GM23338 (cell line): ENCODE measurements at regions not wholly inside any gene's neighbourhood (a gene's known extent, or its start where the extent isn't known, plus 50 kb on each side); places are given as distances from the start of the nearest gene placed in this dataset.

Source experiments
- ATAC-seq: fragments of 200-7000 bp; cut with Tn5 transposase; 3 replicates; pipeline ENCODE4 v1.9.1; 2020
- DNase-seq: peaks from one replicate; pipeline ENCODE4 v3.0.0-alpha.2; 2015; ENCODE audit warnings: low spot score
- H2AFZ ChIP-seq: fragments of 200-600 bp; sonication (generic); 2 replicates; pipeline ENCODE4 v1.8.0; 2016; ENCODE audit warnings: antibody characterized with exemption, mild to moderate bottlenecking, moderate library complexity
- H3F3A ChIP-seq: fragments of 200-600 bp; sonication (generic); replicated peaks from 2 replicates; pipeline ENCODE4 v1.8.0; 2017; ENCODE audit warnings: antibody characterized with exemption, mixed run types, low read depth
- H3K27ac ChIP-seq: fragments of 200-600 bp; sonication (generic); 2 replicates; pipeline ENCODE4 v1.6.1; 2016; ENCODE audit warnings: low read depth
- H3K27me3 ChIP-seq: fragments of 200-600 bp; sonication (generic); 2 replicates; pipeline ENCODE4 v1.8.0; 2016; ENCODE audit warnings: mild to moderate bottlenecking, mixed run types, moderate library complexity; ENCODE audit not compliant: insufficient read depth
- H3K36me3 ChIP-seq: fragments of 200-600 bp; sonication (generic); 2 replicates; pipeline ENCODE4 v1.8.0; 2016; ENCODE audit warnings: mild to moderate bottlenecking; ENCODE audit not compliant: insufficient read depth
- H3K4me1 ChIP-seq: fragments of 200-600 bp; sonication (generic); 2 replicates; pipeline ENCODE4 v1.8.0; 2016; ENCODE audit warnings: mild to moderate bottlenecking, moderate library complexity; ENCODE audit not compliant: insufficient read depth
- H3K4me2 ChIP-seq: fragments of 200-600 bp; sonication (generic); 2 replicates; pipeline ENCODE4 v1.7.1; 2017; ENCODE audit warnings: mixed run types
- H3K4me3 ChIP-seq: fragments of 200-600 bp; sonication (generic); 2 replicates; pipeline ENCODE4 v1.6.1; 2016; ENCODE audit warnings: mixed run types
- H3K79me2 ChIP-seq: fragments of 200-600 bp; sonication (generic); replicated peaks from 2 replicates; pipeline ENCODE4 v1.8.0; 2017; ENCODE audit warnings: mild to moderate bottlenecking; ENCODE audit not compliant: insufficient read depth
- H3K9me2 ChIP-seq: fragments of 200-600 bp; sonication (generic); 2 replicates; pipeline ENCODE4 v1.8.0; 2017; ENCODE audit not compliant: insufficient read depth
- H4K20me1 ChIP-seq: fragments of 200-600 bp; sonication (generic); replicated peaks from 2 replicates; pipeline ENCODE4 v1.8.0; 2017; ENCODE audit warnings: mild to moderate bottlenecking; ENCODE audit not compliant: insufficient read depth
- H3K27ac Mint-ChIP-seq: 2 replicates; pipeline ENCODE4 v1.8.0; 2020; ENCODE audit warnings: inconsistent platforms, mild to moderate bottlenecking, moderate library complexity, mixed read lengths
- H3K27me3 Mint-ChIP-seq: 3 replicates; pipeline ENCODE4 v1.8.0; 2022; ENCODE audit warnings: low read depth, mild to moderate bottlenecking, moderate library complexity, mixed read lengths, inconsistent platforms; ENCODE audit not compliant: insufficient read depth, poor library complexity
- H3K36me3 Mint-ChIP-seq: 3 replicates; pipeline ENCODE4 v1.8.0; 2021; ENCODE audit warnings: low read depth, mild to moderate bottlenecking, inconsistent platforms, moderate library complexity, mixed read lengths
- H3K4me1 Mint-ChIP-seq: 3 replicates; pipeline ENCODE4 v1.8.0; 2020; ENCODE audit warnings: mild to moderate bottlenecking, inconsistent platforms, mixed read lengths
- H3K4me3 Mint-ChIP-seq: 3 replicates; pipeline ENCODE4 v1.8.0; 2021; ENCODE audit warnings: moderate library complexity, mild to moderate bottlenecking, inconsistent platforms, mixed read lengths
- H3K9me3 Mint-ChIP-seq: 3 replicates; pipeline ENCODE4 v1.8.0; 2020; ENCODE audit warnings: moderate library complexity, mild to moderate bottlenecking, inconsistent platforms, mixed read lengths
- CREB1 ChIP-seq: fragments of 250-450 bp; sonication (Bioruptor Pico); IDR thresholded peaks from 2 replicates; pipeline ENCODE4 v1.5.0; 2020; ENCODE audit warnings: low read depth, mild to moderate bottlenecking, moderate library complexity
- ETS1 ChIP-seq: IDR thresholded peaks from 2 replicates; pipeline ENCODE4 v1.6.1; 2016; ENCODE audit warnings: antibody characterized with exemption
- EZH2 ChIP-seq: fragments of 200-600 bp; sonication (generic); IDR thresholded peaks from one replicate; pipeline ENCODE4 v1.8.0; 2017; ENCODE audit warnings: antibody characterized with exemption, mild to moderate bottlenecking, low read depth; ENCODE audit not compliant: unreplicated experiment
- JUNB ChIP-seq: IDR thresholded peaks from one replicate; pipeline ENCODE4 v1.6.1; 2016; ENCODE audit warnings: antibody characterized with exemption; ENCODE audit not compliant: unreplicated experiment
- NANOG ChIP-seq: IDR thresholded peaks from 2 replicates; pipeline ENCODE4 v1.6.1; 2016; ENCODE audit warnings: antibody characterized with exemption, borderline replicate concordance
- POLR2AphosphoS5 ChIP-seq: IDR thresholded peaks from 2 replicates; pipeline ENCODE4 v1.6.1; 2016; ENCODE audit warnings: antibody characterized with exemption, low read depth
- STAT1 ChIP-seq: IDR thresholded peaks from one replicate; pipeline ENCODE4 v1.6.1; 2016; ENCODE audit warnings: antibody characterized with exemption; ENCODE audit not compliant: unreplicated experiment
- ZNF114 ChIP-seq: fragments of 250-450 bp; sonication (Bioruptor Pico); IDR thresholded peaks from 2 replicates; pipeline ENCODE4 v1.5.0; 2020; ENCODE audit warnings: mild to moderate bottlenecking, moderate library complexity
- ZNF331 ChIP-seq: fragments of 250-450 bp; sonication (Bioruptor Pico); IDR thresholded peaks from 2 replicates; pipeline ENCODE4 v1.5.0; 2020; ENCODE audit warnings: low read depth, mild to moderate bottlenecking, moderate library complexity
- ZNF462 ChIP-seq: fragments of 250-450 bp; sonication (Bioruptor Pico); IDR thresholded peaks from 2 replicates; pipeline ENCODE4 v1.5.0; 2020; ENCODE audit warnings: mild to moderate bottlenecking, moderate library complexity
- TF ChIP-seq, protein P1 (sequence below), 2 experiments: fragments of 200-600 bp in 1 of 2; sonication (generic) in 1 of 2; conservative IDR thresholded peaks; 2 replicates each; pipeline versions ENCODE4 v1.5.1 to v1.6.1; 2016 to 2017; ENCODE audit warnings: antibody characterized with exemption in 2 of 2, low read depth in 2 of 2, mild to moderate bottlenecking in 2 of 2, moderate library complexity in 1 of 2
- TF ChIP-seq, protein P2 (sequence below): IDR thresholded peaks from one replicate; pipeline ENCODE4 v1.6.1; 2018; ENCODE audit warnings: antibody characterized with exemption; ENCODE audit not compliant: unreplicated experiment

DNA sequence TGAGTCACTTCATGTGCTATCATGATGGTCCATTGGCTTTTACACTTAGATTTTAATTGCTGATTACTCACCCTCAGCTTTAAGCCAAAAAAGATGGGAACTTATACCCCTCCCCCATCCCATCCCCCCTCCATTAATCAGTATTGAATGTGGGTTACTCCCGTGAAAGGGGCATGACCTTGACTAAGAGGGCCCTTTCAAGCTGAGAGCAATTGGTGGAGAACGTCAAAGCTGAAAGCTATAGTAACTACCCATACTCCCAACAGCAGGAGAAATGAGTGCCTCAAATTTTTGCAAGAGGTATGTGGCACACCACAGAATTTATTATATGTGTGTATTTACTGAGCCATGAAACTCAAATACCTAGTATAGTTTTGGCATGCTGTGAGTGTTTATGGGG, 99.7 kb upstream of the CDH8 start (continued):
- TF ChIP-seq, protein P1, sequence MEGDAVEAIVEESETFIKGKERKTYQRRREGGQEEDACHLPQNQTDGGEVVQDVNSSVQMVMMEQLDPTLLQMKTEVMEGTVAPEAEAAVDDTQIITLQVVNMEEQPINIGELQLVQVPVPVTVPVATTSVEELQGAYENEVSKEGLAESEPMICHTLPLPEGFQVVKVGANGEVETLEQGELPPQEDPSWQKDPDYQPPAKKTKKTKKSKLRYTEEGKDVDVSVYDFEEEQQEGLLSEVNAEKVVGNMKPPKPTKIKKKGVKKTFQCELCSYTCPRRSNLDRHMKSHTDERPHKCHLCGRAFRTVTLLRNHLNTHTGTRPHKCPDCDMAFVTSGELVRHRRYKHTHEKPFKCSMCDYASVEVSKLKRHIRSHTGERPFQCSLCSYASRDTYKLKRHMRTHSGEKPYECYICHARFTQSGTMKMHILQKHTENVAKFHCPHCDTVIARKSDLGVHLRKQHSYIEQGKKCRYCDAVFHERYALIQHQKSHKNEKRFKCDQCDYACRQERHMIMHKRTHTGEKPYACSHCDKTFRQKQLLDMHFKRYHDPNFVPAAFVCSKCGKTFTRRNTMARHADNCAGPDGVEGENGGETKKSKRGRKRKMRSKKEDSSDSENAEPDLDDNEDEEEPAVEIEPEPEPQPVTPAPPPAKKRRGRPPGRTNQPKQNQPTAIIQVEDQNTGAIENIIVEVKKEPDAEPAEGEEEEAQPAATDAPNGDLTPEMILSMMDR (conservative IDR thresholded peaks at IDR 0.05; ENCODE audit: low read depth in 2 of 2) = no peak
- no peak for TF ChIP-seq ZNF331 (CRISPR knock-in tag)

DNA sequence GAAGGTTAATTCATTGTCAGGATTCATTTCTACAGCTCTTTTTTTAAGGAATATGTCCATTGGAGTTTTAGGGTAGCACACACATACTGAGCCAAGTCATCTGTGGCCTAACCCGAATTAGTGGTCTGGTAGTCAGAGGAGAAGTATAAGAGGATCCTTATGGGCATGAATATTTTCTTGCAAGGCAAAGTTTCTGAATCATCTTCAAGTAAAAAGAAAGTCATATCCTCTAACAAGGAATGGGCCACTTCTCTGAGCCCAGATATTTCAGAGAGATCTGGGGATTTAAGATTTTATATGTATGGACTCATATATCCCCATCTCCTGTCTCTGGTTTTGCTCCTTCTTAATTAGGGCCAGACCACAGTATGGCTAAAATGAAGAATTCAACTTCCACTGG, 99.2 kb upstream of the CDH8 start:
- Histone ChIP-seq H3F3A (no peaks in the 10 kb centered on the region), H3K27ac (no peak overlapping the region), H3K4me3 (no peak overlapping the region), H3K9me2 (no peaks in the 10 kb centered on the region), H2AFZ (no peak overlapping the region), H3K79me2 (no peaks in the 10 kb centered on the region), H3K27me3 (no peaks in the 10 kb centered on the region), H3K4me1 (no peaks in the 10 kb centered on the region), H4K20me1 (no peaks in the 10 kb centered on the region), H3K36me3 (no peaks in the 10 kb centered on the region; the same call in none of the 2 replicates), H3K4me2 (no peak overlapping the region)
- H3K4me3 Mint-ChIP-seq = no peak overlapping the region
- H3K27ac Mint-ChIP-seq = no peak overlapping the region
- peaks cover 21% of the 10 kb centered on the region for H3K36me3 Mint-ChIP-seq
- H3K9me3 Mint-ChIP-seq = peaks cover 32% of the 10 kb centered on the region
- DNase-seq (no peak), ATAC-seq (no peak)
- peaks cover 3% of the 10 kb centered on the region for H3K27me3 Mint-ChIP-seq
- H3K4me1 Mint-ChIP-seq = no peaks in the 10 kb centered on the region
- no peak for TF ChIP-seq STAT1
- TF ChIP-seq EZH2 = no peak
- no peak for TF ChIP-seq ZNF331 (CRISPR knock-in tag)
- TF ChIP-seq JUNB = no peak
- TF ChIP-seq POLR2AphosphoS5 = no peak
- TF ChIP-seq ETS1 = no peak
- TF ChIP-seq NANOG = no peak
- no peak for TF ChIP-seq ZNF462 (CRISPR knock-in tag)
- TF ChIP-seq CREB1 = no peak
- TF ChIP-seq, protein P2, sequence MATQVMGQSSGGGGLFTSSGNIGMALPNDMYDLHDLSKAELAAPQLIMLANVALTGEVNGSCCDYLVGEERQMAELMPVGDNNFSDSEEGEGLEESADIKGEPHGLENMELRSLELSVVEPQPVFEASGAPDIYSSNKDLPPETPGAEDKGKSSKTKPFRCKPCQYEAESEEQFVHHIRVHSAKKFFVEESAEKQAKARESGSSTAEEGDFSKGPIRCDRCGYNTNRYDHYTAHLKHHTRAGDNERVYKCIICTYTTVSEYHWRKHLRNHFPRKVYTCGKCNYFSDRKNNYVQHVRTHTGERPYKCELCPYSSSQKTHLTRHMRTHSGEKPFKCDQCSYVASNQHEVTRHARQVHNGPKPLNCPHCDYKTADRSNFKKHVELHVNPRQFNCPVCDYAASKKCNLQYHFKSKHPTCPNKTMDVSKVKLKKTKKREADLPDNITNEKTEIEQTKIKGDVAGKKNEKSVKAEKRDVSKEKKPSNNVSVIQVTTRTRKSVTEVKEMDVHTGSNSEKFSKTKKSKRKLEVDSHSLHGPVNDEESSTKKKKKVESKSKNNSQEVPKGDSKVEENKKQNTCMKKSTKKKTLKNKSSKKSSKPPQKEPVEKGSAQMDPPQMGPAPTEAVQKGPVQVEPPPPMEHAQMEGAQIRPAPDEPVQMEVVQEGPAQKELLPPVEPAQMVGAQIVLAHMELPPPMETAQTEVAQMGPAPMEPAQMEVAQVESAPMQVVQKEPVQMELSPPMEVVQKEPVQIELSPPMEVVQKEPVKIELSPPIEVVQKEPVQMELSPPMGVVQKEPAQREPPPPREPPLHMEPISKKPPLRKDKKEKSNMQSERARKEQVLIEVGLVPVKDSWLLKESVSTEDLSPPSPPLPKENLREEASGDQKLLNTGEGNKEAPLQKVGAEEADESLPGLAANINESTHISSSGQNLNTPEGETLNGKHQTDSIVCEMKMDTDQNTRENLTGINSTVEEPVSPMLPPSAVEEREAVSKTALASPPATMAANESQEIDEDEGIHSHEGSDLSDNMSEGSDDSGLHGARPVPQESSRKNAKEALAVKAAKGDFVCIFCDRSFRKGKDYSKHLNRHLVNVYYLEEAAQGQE = no peak
- TF ChIP-seq ZNF114 (CRISPR knock-in tag) = no peak
